ENCODE measurements at regions not wholly inside any gene's neighbourhood (a gene's known extent, or its start where the extent isn't known, plus 50 kb on each side); places are given as distances from the start of the nearest gene placed in this dataset.

DNA sequence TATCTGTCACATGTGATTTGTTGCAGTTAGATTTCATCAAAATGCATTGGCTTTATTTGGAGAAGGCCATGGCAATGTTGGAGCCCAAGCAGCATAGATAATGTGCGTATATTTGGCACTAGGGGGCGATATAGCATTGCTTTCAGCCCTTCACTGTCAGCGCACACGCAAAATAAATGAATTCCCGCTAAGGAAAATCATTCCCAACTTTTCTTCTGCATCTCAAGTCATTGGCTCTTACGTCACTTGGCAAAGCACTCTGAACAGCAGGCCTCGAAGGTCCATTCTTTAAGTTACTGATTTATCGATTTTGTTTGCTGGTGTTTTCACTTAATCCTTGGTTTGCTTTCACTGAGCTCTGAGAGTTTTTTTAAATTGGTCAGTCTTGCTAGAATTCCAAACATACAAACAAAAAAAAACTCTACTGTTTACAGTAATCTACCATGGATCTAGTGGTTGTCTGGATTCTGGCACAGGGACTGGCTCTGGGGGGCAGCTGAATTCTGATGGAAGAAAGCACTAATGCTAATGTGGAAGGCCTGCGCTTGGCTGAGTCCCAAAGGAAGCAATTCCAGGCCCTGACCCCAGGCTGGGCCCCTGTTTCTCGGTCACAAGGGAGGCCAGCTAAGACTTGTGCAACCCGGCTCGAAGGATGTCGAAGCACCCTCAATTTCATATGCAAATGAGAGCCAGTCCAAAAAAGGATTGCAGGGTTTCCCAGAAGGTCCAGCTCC is 97.7 kb upstream of the IPO5 start (continued):
- TF ChIP-seq, protein P1, sequence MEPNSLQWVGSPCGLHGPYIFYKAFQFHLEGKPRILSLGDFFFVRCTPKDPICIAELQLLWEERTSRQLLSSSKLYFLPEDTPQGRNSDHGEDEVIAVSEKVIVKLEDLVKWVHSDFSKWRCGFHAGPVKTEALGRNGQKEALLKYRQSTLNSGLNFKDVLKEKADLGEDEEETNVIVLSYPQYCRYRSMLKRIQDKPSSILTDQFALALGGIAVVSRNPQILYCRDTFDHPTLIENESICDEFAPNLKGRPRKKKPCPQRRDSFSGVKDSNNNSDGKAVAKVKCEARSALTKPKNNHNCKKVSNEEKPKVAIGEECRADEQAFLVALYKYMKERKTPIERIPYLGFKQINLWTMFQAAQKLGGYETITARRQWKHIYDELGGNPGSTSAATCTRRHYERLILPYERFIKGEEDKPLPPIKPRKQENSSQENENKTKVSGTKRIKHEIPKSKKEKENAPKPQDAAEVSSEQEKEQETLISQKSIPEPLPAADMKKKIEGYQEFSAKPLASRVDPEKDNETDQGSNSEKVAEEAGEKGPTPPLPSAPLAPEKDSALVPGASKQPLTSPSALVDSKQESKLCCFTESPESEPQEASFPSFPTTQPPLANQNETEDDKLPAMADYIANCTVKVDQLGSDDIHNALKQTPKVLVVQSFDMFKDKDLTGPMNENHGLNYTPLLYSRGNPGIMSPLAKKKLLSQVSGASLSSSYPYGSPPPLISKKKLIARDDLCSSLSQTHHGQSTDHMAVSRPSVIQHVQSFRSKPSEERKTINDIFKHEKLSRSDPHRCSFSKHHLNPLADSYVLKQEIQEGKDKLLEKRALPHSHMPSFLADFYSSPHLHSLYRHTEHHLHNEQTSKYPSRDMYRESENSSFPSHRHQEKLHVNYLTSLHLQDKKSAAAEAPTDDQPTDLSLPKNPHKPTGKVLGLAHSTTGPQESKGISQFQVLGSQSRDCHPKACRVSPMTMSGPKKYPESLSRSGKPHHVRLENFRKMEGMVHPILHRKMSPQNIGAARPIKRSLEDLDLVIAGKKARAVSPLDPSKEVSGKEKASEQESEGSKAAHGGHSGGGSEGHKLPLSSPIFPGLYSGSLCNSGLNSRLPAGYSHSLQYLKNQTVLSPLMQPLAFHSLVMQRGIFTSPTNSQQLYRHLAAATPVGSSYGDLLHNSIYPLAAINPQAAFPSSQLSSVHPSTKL (CRISPR knock-in tag; IDR thresholded peaks at IDR 0.05): peak; percentile 13; the same call in 1 of the 2 replicates
- TF ChIP-seq, protein P2, sequence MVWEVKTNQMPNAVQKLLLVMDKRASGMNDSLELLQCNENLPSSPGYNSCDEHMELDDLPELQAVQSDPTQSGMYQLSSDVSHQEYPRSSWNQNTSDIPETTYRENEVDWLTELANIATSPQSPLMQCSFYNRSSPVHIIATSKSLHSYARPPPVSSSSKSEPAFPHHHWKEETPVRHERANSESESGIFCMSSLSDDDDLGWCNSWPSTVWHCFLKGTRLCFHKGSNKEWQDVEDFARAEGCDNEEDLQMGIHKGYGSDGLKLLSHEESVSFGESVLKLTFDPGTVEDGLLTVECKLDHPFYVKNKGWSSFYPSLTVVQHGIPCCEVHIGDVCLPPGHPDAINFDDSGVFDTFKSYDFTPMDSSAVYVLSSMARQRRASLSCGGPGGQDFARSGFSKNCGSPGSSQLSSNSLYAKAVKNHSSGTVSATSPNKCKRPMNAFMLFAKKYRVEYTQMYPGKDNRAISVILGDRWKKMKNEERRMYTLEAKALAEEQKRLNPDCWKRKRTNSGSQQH (CRISPR knock-in tag; IDR thresholded peaks at IDR 0.05; ENCODE audit: low read depth): no peak
- no peak for TF ChIP-seq ZNF121 (CRISPR knock-in tag; IDR thresholded peaks at IDR 0.05)

DNA sequence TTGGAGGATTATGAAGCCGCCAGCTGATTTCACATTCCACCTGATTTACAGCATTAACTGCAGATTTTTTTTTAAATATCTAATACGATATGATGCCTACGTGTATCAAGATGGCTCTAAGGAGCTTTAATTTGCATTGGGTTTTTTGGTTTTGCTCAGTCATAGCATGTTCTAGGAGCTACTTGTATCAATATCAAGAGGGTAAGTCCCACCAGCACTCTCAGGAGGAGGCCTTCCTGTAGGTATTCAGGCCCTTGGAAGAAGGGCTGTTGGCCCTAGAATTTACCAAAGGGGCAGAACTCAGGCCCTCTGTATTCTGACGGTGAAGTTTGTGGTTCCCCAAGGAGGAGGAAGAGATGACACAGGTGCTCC is 97.2 kb upstream of the IPO5 start:
- Histone ChIP-seq H3K27me3 (ENCODE audit: control insufficient read depth in 1 of 2, insufficient read depth in 2 of 2, low read length in 2 of 2) (peaks cover 0 to 24% of the 10 kb centered on the region in 2 experiments; a peak in 3 of 5 replicates), H3K36me3 (replicated peaks in 1 of 2; ENCODE audit: control insufficient read depth in 1 of 2, insufficient read depth in 2 of 2, low read length in 2 of 2) (no peaks in the 10 kb centered on the region), H3K4me3 (replicated peaks in 1 of 3; ENCODE audit: insufficient read depth in 1 of 3, low read depth in 2 of 3, low read length in 3 of 3) (peak overlapping the region in 1 of 3 experiments; percentile 58; a peak in 1 of 6 replicates), H3K9ac (ENCODE audit: insufficient read depth, low read depth, low read length) (no peak overlapping the region), H4K20me1 (ENCODE audit: insufficient read depth, low read length) (no peaks in the 10 kb centered on the region), H3K4me1 (ENCODE audit: insufficient read depth, low read length) (peaks cover 22% of the 10 kb centered on the region), H3K79me2 (ENCODE audit: insufficient read depth, low read length) (no peaks in the 10 kb centered on the region), H3K4me2 (ENCODE audit: low read depth, low read length) (peak overlapping the region; percentile 87), H2AFZ (ENCODE audit: low read length) (no peak overlapping the region), H3K27ac (ENCODE audit: extremely low read length, insufficient read depth, low read length) (no peak overlapping the region), H3K9me3 (ENCODE audit: low read length) (no peaks in the 10 kb centered on the region)
- ChIA-PET POLR2A (no interaction called here), CTCF (ENCODE audit: low intra/inter-chr PET ratio, low total read pairs) (no interaction called here)
- no TSS peak for BruUV-seq (replicated peaks)
- FAIRE-seq (no peak), DNase-seq (ENCODE audit: low spot score) (no peak), ATAC-seq (peak; percentile 17; the same call in 2 of the 3 replicates)
- 42% methylated on average over 4 of the region's 4 CpGs for WGBS (ENCODE audit: low lambda C conversion rate)
- intact Hi-C loops (cut with micrococcal nuclease; ENCODE audit: unreplicated experiment) (loop anchor here (5.0 to 10.0 kb wide), 6 partner anchors 56 to 591 kb away; partner anchors contain the start of gene FARP1), in situ Hi-C loops (cut with HindIII; ENCODE audit: extremely low pct_ligation_motif_present, low pct_unique_long_range_greater_than_20kb) (loop anchor here (10.0 to 25.0 kb wide), 3 partner anchors 239 to 806 kb away; no protein-coding TSS in a partner anchor)
- TF ChIP-seq ZNF337 (CRISPR knock-in tag; IDR thresholded peaks at IDR 0.05; ENCODE audit: borderline replicate concordance, low read depth) (no peak), ZFP37 (CRISPR knock-in tag; IDR thresholded peaks at IDR 0.05; ENCODE audit: borderline replicate concordance) (no peak), CHD2 (IDR thresholded peaks at IDR 0.05; ENCODE audit: low read depth, low read length) (no peak), ELF3 (CRISPR knock-in tag; IDR thresholded peaks at IDR 0.05) (no peak), MAFG (CRISPR knock-in tag; IDR thresholded peaks at IDR 0.05) (no peak), MBD4 (IDR thresholded peaks at IDR 0.05; ENCODE audit: borderline replicate concordance, low read length) (no peak), ZMYM3 (CRISPR knock-in tag; IDR thresholded peaks at IDR 0.05) (no peak)
- TF ChIP-seq, protein P3, sequence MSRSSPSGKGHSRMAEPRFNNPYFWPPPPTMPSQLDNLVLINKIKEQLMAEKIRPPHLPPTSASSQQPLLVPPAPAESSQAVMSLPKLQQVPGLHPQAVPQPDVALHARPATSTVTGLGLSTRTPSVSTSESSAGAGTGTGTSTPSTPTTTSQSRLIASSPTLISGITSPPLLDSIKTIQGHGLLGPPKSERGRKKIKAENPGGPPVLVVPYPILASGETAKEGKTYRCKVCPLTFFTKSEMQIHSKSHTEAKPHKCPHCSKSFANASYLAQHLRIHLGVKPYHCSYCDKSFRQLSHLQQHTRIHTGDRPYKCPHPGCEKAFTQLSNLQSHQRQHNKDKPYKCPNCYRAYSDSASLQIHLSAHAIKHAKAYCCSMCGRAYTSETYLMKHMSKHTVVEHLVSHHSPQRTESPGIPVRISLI (CRISPR knock-in tag; IDR thresholded peaks at IDR 0.05; ENCODE audit: borderline replicate concordance): no peak
- TF ChIP-seq, protein P4, sequence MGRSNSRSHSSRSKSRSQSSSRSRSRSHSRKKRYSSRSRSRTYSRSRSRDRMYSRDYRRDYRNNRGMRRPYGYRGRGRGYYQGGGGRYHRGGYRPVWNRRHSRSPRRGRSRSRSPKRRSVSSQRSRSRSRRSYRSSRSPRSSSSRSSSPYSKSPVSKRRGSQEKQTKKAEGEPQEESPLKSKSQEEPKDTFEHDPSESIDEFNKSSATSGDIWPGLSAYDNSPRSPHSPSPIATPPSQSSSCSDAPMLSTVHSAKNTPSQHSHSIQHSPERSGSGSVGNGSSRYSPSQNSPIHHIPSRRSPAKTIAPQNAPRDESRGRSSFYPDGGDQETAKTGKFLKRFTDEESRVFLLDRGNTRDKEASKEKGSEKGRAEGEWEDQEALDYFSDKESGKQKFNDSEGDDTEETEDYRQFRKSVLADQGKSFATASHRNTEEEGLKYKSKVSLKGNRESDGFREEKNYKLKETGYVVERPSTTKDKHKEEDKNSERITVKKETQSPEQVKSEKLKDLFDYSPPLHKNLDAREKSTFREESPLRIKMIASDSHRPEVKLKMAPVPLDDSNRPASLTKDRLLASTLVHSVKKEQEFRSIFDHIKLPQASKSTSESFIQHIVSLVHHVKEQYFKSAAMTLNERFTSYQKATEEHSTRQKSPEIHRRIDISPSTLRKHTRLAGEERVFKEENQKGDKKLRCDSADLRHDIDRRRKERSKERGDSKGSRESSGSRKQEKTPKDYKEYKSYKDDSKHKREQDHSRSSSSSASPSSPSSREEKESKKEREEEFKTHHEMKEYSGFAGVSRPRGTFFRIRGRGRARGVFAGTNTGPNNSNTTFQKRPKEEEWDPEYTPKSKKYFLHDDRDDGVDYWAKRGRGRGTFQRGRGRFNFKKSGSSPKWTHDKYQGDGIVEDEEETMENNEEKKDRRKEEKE (IDR thresholded peaks at IDR 0.05): no peak
